Stimulated activated CD8-positive, alpha-beta memory T cell treated with anti-CD3 and anti-CD28 coated beads, Interleukin-7, amount 100 ng/mL, for 24 hours (primary cell): ENCODE measurements at regions not wholly inside any gene's neighbourhood (a gene's known extent, or its start where the extent isn't known, plus 50 kb on each side); places are given as distances from the start of the nearest gene placed in this dataset.

Experiments used
- DNase-seq: peaks from one replicate; pipeline ENCODE4 v3.0.0-alpha.2; 2020; ENCODE audit warnings: low read depth

DNA sequence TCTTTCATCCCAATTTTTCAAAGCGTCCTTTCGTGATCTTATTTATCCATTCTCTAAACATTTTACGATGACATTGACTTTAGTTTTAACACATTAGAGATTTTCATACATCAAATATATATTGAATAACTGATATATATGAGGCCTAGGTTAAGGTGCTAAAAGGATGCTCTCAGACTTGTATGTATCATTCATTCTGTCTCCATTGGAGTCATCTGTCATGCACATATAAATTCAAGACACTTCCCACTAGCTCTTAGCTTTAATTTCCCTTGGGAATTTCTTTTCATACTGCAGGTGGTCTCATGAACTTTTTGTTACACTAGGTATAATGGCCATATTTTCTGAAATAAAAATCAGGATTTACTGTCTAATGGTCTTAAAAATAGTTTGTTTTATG lies 635.8 kb upstream of the C9orf72 start:
- no peak for DNase-seq

DNA sequence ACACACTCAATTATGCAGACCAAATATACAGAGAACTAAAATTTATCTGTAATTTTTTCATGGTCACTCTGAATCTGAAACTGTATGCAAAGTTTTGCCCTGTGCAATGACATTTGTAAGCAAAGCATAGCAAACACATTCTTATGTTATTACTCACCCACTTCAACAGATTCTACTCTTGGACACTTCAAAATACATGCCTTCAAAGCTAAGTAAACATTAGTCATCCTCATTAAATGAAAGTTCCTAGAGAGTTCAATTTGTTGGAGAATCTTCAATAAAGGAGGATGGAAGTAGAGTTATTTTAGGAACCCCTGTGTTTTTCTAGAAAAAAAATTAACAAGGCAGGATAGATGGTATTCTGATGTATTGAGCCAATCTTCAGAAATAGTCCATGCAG lies 639.7 kb upstream of the C9orf72 start:
- DNase-seq = no peak

DNA sequence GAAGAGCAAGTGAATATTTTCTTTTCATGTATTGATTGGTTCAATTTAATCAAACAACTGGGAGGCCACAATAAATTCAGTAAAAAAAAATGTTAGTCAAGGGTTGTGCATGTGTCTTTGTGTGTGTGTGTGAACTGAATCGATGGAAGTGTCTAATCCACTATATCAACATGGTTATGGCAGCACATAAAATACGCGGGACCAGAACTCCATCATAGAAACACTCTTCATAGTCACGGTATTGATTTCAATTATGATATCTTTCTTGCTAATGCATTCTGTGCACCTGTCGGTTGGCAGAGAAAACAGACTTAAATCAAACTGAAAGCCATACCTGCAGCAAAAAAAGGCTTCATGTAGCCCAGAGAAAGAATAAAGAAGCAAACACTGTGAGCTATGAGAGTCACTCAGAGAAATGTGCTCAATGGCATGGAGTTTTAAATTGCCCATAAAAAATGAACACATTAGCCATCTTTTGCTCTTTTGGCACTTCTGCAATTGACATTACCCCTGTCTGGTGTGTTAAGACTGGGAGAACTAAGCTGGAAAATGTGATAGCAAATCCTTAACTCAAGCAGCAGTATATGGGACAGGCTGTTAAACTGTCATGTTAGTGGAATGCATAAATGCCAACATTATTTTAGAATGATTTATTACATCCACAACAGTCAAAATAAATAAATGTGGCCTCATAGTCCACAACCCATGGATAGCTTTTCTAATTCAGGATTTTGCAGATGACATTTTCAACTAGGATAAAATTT lies 642.4 kb upstream of the C9orf72 start:
- no peak for DNase-seq

DNA sequence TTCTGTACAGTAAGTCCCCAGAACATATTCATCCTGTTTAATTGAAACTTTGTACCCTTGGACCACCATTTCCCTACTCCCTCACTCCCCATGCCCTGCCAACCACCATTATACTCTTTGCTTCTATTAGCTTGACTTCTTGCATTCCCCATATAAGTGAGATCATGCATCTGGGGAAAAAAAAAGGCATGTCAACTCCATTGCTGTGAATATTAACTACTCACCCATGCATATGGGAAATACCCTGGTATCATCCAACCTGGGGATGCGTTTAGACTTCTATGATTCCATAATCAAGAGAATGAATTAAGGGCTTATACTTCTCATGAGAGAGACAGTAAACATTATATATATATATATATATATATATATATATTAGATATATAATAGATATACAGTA lies 659.4 kb upstream of the C9orf72 start:
- DNase-seq = no peak

DNA sequence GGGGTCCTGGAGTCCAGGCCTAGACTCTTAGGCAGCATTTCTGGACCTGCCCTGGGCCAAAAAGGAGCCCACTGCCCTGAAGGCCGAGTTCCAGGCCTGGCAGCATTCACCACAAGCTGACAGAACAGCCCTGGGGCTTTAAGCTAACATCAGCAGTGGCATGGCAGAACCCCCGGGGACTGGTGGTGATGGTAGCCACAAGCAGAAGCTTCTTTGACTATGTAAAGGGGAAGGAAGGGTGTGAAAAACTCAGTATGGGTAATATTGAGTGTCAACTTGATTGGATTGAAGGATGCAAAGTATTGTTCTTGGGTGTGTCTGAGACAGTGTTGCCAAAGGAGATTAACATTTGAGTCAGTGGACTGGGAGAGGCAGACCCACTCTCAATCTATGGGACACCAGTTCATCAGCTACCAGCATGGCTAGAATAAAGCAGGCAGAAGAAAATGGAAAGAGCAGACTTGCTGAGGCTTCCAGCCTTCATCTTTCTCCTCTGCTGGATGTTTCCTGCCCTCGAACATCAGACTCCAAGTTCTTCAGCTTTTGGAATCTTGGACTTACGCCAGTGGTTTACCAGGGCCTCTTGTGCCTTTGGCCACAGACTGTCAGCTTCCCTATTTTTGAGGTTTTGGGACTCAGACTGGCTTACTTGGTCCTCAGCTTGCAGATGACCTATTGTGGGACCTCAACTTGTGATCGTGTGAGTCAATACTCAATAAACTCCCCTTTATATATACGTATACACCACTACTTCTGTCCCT lies 661.0 kb upstream of the C9orf72 start:
- no peak for DNase-seq

DNA sequence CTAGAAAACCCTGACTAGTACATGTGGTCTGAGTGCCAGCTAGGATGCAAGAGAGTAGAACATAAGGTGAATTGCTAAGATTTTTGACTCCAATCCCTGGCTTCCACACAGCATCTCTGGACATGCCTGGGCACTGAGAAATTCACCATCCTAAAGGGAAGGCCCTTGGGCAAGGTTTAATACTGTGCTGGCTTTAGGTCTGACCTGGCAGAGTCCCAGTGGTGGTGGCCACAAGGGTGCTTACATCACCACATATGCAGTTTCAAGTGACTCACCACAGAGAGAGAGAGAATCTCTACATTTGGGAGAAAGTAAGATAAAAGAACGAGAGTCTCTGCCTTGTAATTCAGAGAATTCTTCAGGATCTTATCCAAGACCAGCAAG lies 661.6 kb upstream of the C9orf72 start:
- DNase-seq = no peak

DNA sequence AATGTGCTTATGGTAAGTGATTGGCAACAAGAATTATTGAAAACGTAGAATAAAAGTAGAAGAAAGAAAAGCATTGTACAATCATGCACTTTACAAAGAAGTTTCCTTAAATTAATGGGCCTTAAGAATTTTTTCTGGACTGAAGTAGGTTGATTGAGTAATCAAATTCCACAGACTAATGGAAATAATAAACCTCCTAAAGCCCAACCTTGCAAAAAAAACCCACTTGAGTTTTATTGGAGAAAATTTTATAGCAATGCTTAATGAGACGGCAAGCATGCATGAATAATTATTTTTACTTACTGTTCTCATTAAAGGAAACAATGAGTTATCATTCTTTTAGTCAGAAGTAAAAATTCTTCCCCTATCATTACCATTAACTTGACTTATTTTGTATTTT lies 676.1 kb upstream of the C9orf72 start:
- DNase-seq = no peak

DNA sequence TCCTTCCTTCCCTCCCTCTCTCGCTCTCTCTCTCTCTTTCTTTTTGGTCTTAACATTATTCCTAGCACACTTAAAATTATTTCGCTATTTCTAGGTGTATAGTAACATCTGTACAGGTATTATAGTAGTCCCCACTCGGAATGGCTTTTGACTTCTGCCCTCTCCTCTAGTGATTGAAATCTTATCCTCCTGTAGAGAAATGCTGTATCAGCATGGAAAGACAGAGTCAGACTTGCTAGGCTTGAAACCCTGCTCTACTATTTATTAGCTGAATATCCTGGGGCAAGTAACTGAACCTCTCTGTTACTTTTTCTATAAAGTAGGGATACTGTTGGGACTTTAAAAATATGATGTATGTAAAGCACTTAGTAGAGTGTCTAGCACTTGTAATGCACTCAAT lies 681.9 kb upstream of the C9orf72 start:
- DNase-seq = no peak

DNA sequence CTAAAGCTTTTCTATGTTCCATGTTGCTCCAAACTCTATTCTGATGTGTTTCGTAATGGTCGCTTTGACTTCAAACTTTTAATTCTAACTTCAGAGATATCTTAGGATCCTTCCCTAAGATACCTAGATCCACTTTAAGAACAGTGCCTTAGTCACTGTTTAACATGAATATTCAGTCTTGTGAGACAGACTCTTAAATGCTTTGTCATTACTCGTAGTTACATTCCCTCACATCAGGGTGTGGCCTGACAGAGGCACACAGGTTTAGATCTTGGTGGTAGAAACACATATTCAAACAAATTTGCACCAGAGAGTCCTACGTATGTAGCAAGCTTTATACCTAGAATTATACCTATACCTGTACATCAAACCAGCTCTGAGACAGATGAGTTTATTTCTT lies 687.0 kb upstream of the C9orf72 start:
- no peak for DNase-seq

DNA sequence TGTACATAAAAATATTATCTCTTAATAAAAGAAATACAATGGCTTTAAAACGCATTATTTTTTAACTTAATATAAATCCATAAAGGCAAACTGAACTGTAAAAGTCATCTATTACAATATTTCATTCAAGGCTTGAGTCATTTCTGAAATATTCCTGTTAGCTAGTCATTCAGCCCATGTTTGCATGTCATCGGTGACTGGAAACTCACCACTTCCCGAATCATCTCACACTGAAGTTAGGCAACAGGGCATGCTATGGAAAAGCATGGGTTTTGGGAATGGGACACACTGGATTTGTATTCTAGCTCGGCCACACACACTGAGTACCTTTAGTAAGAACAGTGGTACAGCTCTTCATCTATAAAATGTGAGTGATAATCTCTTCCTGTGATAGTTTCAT lies 691.1 kb upstream of the C9orf72 start:
- DNase-seq = no peak

DNA sequence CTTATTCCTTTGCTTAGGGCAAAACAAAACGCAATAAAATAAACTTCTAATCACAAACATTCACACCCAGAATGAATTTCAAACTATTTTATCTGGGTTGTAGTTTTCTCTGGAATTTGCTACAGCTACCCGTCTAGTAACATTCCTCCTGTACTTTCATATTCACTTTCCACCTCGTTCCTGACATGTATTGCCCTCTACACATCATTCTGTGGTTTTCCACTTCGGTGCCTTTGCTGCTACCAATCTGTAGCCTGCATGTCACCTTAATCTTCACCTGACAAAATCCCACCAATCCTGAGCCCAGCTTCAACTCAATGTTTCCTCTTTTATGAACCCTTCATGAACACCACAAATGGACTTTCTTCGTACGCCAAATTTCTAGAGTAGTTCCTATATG lies 694.1 kb upstream of the C9orf72 start:
- DNase-seq = no peak

DNA sequence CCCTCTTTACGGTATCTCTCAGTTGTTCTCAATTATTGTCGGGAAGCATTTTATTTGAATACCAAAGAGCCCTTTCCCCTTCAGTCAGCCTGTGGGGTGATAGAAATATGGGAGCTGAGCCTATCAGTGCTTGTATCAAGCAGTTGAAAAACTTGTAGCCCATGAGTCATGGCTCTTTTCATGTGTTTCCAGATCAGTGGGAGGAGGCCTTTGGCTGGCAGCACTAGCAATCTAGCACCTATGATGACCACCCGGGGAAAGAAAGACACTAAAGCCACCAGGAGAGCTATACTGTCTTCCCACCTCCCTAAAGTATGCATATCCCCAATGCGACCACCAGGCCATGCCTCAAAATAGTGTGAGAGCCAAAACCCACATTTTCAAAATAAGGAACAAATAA lies 696.9 kb upstream of the C9orf72 start:
- no peak for DNase-seq

DNA sequence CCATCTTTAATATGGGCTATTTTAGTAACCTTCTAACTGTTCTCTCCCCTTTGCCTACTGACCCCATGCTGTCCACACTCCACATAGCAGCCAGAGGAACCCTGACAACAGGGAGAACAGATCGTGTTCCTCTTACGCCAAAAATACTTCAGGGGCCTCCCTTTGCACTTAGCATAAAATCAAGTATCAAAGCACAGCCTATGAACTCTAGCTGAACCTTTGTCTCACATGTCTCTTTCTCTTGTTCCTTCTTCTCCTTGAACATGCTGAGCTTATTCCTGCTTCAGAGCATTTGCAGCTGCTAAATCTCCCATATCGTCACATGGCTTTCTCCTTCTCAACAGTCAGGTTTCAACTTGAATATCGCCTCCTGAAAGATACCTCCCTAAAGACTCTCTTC lies 698.8 kb upstream of the C9orf72 start:
- no peak for DNase-seq

DNA sequence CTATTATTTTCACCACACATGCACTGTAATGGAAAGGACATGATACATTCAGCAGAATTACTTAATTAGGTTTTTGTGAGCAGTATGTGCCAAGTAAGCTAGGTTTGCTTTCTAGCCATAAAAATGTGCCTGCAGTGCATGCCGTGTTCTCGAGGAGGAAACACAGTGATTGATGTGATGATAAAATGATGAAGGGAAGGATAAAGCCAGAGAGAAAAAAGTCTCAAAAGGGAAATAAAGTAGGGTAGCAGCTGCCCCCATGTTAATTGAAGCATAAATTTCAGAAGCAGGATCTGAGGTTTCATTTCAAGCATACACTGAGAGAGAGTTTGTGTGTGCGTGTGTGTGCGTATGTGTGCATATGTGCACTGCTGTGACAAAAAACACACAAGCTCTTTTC lies 714.2 kb upstream of the C9orf72 start:
- no peak for DNase-seq

DNA sequence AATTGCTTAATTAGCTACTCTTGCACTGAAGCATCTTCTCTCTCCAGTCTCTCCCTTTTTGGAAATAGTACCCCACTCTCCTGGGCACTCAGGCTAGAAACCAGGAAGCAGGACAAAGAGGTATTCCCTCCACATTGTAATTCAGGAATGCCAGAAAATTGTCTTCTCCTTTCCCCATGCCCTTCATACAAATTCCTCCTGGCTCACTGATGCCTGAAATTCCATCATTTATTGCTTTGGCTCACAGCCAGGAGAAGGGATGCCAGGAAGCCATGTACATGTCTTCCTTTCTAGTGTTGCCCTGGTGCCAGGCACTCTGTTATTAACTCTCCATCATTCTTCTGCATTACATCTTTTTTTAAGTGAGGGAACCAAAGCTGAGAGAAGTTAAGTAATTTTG lies 716.5 kb upstream of the C9orf72 start:
- DNase-seq = no peak

DNA sequence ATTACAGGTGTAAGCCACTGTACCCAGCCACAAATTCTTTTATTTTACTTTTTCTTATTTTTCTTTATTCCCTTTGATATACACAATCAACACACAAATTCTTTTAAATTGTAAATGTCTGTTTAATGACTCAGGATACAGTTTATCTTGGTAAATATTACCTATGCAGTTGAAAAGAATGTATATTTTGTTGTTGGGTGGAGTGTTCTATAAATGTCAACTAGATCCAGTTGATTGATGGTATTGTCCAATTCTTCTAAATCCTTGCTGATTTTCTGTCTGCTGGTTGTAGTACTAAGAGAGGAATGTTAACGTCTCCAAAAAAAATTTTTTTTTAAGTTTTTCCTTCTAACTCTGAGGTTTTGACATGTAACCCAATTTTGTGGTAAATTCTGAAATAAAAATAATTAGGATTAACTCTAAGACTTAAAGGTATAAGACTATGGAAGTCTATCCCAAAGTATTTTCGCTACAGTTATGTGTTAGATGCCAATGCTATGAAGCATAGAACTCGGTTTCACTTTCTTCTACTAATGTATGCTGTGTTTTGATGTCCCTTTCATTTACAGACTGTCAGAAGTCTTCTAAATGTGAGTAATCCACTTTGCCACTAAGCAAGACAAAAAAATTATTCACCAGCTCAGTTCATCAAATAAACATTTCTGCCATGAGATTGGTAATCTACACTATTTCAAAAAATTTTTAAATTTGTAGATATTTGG lies 720.2 kb upstream of the C9orf72 start:
- no peak for DNase-seq

DNA sequence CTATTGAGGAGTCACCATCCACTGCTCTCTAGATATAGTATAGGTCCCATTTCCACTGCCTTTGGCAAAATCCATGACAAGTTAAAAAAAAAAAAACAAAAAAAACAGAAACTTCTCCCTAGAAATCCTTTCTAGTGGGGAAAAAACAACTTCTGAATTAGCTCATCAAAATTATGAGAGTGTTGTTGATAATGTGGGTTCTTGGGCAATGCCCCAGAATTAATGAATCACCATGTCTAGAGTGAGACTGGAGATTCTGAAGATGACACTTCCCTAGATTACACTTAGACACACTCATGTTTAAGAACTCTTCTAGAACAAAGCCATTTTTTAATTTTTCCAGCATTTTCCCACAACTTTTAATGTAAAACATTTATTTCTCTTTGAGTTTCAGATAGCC lies 728.0 kb upstream of the C9orf72 start:
- no peak for DNase-seq

DNA sequence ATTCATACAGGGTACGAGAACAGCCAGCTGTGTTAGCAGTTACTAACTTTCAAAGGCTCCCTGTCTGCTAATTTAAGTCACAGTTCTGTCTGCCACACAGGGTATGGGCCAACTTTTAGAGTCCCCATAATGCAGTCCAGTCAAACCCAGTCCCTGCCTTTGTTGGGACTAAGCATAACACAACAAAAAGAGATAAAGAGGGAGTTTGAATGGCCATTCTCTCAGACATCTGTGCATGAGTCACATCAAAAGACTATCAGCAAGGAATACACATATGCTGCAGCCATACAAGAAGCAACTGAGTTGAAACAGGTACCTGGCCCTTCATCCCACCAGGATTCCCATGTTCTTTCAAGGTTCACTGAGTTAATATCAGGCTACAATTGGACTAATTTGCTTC lies 744.5 kb upstream of the C9orf72 start:
- DNase-seq = no peak

DNA sequence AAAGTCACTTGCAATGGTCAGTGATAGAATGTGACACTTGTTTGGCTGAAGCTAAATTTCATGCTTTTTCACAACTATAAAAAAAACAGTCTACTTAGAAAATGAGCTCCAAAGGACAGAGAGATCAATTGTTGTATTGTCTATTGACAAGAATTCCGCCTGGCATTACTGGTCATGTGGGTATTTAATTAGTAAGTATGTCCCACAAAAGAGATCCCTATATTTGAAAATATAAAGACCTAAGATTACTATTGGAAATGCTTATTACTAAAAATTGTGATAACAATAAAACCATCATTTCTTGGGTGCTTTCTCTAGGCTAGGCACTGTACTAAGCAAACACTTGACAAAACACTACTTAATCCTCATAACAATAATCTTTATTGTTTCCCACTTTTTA lies 745.2 kb upstream of the C9orf72 start:
- DNase-seq = no peak

DNA sequence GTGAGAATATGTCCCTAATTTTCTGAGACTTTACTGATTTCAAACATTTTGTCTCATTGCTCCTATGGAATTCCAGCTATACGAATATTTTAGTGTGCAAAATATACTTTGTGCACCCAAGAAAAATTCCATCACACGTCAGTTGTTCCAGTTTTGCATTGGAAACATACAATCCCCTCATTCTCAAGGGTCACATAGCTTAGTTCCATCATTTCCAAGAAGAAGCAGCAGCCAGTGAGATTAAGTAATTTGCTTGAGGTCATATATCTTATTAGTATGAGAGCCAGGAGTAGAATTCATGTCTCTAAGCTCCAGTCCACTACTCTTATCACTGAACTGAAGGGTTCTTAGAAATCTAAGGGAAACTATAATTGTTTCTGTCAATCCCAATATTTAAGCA lies 746.7 kb upstream of the C9orf72 start:
- no peak for DNase-seq

DNA sequence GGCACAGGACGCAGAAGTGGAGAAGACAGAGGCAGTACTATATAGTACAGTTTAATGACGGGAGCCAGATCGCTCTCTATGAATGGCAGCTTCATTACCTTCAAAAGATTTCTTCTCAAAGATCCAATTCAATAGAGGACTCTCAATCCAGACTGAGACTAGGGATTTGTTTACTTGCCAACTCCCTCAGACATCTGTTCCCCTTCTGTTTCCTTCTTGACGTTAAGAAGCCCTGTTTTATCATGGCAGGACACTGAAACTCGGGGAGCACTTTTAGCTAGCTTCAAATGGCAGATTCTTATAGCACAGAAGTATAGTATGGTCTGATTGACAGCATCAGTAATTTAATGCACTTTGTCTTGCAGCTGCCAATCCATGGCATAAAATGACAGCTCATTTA lies 747.3 kb upstream of the C9orf72 start:
- DNase-seq = no peak

DNA sequence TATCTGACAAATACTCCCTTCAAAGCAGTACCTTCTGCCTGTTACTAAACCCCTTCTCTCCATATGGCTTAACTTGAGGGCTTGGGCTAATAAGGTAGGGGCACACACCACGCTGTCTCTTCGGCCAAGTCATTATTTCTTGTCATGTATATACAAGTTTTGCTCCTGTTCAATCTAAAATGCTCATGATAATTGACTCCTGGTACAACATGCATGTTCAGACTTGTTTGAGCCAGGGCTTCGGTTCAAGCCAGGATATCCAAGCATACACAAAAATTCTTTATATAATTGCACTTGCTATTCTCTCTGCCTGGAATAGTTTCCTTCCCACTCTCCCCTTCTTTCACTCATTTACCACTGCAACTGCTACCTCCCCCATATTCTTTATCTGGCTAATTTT lies 756.0 kb upstream of the C9orf72 start:
- no peak for DNase-seq

DNA sequence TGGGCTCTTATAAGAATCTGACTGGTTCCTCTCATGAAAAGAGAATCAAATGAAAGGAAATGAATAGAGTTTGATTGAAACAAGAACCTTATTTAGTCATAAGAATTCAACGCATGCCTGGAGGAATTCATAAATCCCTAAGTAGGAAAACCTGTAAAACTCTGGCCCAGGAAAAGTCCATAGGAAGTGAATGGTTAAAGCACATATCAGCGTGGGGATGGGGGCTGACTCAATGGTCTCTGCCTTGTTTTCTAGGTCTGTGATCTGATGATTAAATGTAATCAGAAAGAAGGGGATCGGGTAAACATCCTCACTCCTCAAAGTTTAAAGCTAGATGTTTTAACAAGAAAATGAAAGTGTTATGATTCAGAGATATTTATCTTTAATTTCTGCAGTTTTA lies 759.4 kb upstream of the C9orf72 start:
- DNase-seq = no peak
